ENCODE measurements at regions not wholly inside any gene's neighbourhood (a gene's known extent, or its start where the extent isn't known, plus 50 kb on each side); places are given as distances from the start of the nearest gene placed in this dataset.

- TF ChIP-seq POLR2AphosphoS5 (IDR thresholded peaks at IDR 0.05): no peak
- intact Hi-C loops (cut with DNase I): loop anchor here (1.0 to 5.0 kb wide), 2 partner anchors 266 to 513 kb away; no protein-coding TSS in a partner anchor
- H3K27ac ChIP-seq: no peak overlapping the region
- no peaks in the 10 kb centered on the region for H3K36me3 ChIP-seq
- no peaks in the 10 kb centered on the region for H3K4me1 ChIP-seq (replicated peaks)
- WGBS: 95% methylated on average over 13 of the region's 13 CpGs
- DNase-seq (ENCODE audit: low spot score): no peak
- no peaks in the 10 kb centered on the region for H3K27me3 ChIP-seq (replicated peaks; ENCODE audit: insufficient read depth)
- H3K4me3 ChIP-seq: no peak overlapping the region
- H3K9me3 ChIP-seq: no peaks in the 10 kb centered on the region
These were observed 370.1 kb downstream of the THBS2 start for GRCh38 chr6:168883410-168884049.

- H3K27ac ChIP-seq: no peak overlapping the region
- no peak for DNase-seq (ENCODE audit: low spot score)
- intact Hi-C loops (cut with DNase I): loop anchor here (5.0 kb wide), 1 partner anchor 263 kb away; no protein-coding TSS in a partner anchor
- 86% methylated on average over 17 of the region's 17 CpGs for WGBS
- no peaks in the 10 kb centered on the region for H3K27me3 ChIP-seq (replicated peaks; ENCODE audit: insufficient read depth)
- no peak for TF ChIP-seq POLR2A (IDR thresholded peaks at IDR 0.05)
- TF ChIP-seq POLR2AphosphoS5 (IDR thresholded peaks at IDR 0.05): no peak
- TF ChIP-seq, protein P1, sequence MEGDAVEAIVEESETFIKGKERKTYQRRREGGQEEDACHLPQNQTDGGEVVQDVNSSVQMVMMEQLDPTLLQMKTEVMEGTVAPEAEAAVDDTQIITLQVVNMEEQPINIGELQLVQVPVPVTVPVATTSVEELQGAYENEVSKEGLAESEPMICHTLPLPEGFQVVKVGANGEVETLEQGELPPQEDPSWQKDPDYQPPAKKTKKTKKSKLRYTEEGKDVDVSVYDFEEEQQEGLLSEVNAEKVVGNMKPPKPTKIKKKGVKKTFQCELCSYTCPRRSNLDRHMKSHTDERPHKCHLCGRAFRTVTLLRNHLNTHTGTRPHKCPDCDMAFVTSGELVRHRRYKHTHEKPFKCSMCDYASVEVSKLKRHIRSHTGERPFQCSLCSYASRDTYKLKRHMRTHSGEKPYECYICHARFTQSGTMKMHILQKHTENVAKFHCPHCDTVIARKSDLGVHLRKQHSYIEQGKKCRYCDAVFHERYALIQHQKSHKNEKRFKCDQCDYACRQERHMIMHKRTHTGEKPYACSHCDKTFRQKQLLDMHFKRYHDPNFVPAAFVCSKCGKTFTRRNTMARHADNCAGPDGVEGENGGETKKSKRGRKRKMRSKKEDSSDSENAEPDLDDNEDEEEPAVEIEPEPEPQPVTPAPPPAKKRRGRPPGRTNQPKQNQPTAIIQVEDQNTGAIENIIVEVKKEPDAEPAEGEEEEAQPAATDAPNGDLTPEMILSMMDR (IDR thresholded peaks at IDR 0.05): no peak
- H3K36me3 ChIP-seq: no peaks in the 10 kb centered on the region
- H3K4me1 ChIP-seq (replicated peaks): peaks cover 8% of the 10 kb centered on the region
- H3K9me3 ChIP-seq: no peaks in the 10 kb centered on the region
- H3K4me3 ChIP-seq: no peak overlapping the region
These were observed 373.4 kb downstream of the THBS2 start for GRCh38 chr6:168880271-168880670.

GRCh38 chr6:168877821-168878282 is 375.8 kb downstream of the THBS2 start:
- TF ChIP-seq, protein P1 (IDR thresholded peaks at IDR 0.05): no peak
- TF ChIP-seq POLR2AphosphoS5 (IDR thresholded peaks at IDR 0.05): peak; percentile 79
- intact Hi-C loops (cut with DNase I): no loop called here
- Histone ChIP-seq H3K4me3 (no peak overlapping the region), H3K36me3 (no peaks in the 10 kb centered on the region), H3K4me1 (replicated peaks) (peaks cover 8% of the 10 kb centered on the region), H3K27ac (peak overlapping the region; percentile 3 to 66), H3K27me3 (replicated peaks; ENCODE audit: insufficient read depth) (no peaks in the 10 kb centered on the region), H3K9me3 (no peaks in the 10 kb centered on the region)
- 25% methylated on average over 10 of the region's 10 CpGs for WGBS
- DNase-seq (ENCODE audit: low spot score): peak; percentile 75

- no peak overlapping the region for H3K4me3 ChIP-seq
- H3K9me3 ChIP-seq: no peaks in the 10 kb centered on the region
- TF ChIP-seq, protein P1 (IDR thresholded peaks at IDR 0.05): no peak
- TF ChIP-seq POLR2AphosphoS5 (IDR thresholded peaks at IDR 0.05) (no peak), POLR2A (IDR thresholded peaks at IDR 0.05) (no peak)
- peaks cover 8% of the 10 kb centered on the region for H3K4me1 ChIP-seq (replicated peaks)
- DNase-seq (ENCODE audit: low spot score): no peak
- 93% methylated on average over 15 of the region's 15 CpGs for WGBS
- H3K36me3 ChIP-seq: no peaks in the 10 kb centered on the region
- intact Hi-C loops (cut with DNase I): no loop called here
- H3K27me3 ChIP-seq (replicated peaks; ENCODE audit: insufficient read depth): no peaks in the 10 kb centered on the region
- no peak overlapping the region for H3K27ac ChIP-seq
These were observed 376.7 kb downstream of the THBS2 start for GRCh38 chr6:168876956-168877355.

GRCh38 chr6:168875811-168876576 is 377.7 kb downstream of the THBS2 start:
- no peak for DNase-seq (ENCODE audit: low spot score)

More at GRCh38 chr6:168875811-168876576, 377.7 kb downstream of the THBS2 start:
- H3K27ac ChIP-seq: no peak overlapping the region
- TF ChIP-seq POLR2AphosphoS5 (IDR thresholded peaks at IDR 0.05): no peak
- no peak for TF ChIP-seq POLR2A (IDR thresholded peaks at IDR 0.05)
- TF ChIP-seq, protein P1 (IDR thresholded peaks at IDR 0.05): no peak
- no peaks in the 10 kb centered on the region for H3K36me3 ChIP-seq
- 92% methylated on average over 26 of the region's 26 CpGs for WGBS
- intact Hi-C loops (cut with DNase I): no loop called here
- H3K4me3 ChIP-seq: no peak overlapping the region
- H3K4me1 ChIP-seq (replicated peaks): peaks cover 8% of the 10 kb centered on the region
- H3K27me3 ChIP-seq (replicated peaks; ENCODE audit: insufficient read depth): no peaks in the 10 kb centered on the region
- H3K9me3 ChIP-seq: no peaks in the 10 kb centered on the region
